ENCODE measurements at regions not wholly inside any gene's neighbourhood (a gene's known extent, or its start where the extent isn't known, plus 50 kb on each side); places are given as distances from the start of the nearest gene placed in this dataset.
"Not testable (repeated sequence)": the region's sequence is repeated elsewhere in the genome, so short reads cannot be mapped to it uniquely, and the experiment has no call there.

DNA sequence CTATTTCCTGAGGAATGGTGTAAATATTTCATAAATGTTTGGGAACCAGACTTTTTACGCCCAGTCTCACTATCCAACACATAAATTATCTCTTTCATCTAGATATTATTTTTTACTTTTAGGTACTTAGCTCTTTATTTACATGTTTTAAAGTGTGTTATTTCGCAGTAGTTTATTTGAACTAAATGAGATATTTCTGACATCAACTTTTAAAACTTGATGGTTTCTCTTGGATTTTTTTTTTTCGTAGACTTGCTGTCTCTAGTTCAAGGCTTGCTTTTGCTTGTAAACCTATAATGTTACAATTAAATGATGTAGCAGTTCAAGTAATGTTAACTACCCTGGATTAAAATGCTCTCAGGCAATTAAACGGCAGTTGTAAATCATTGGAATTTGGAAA is 241.7 kb upstream of the PDE3A start:
- DNase-seq (ENCODE audit: low read depth), result no peak

GRCh38 chr12:20127413-20127812 is 240.9 kb upstream of the PDE3A start:
- DNase-seq (ENCODE audit: low read depth), result peak; percentile 5

- no peak for DNase-seq (ENCODE audit: low read depth)
Observed at GRCh38 chr12:20128928-20129327, 239.4 kb upstream of the PDE3A start.

DNA sequence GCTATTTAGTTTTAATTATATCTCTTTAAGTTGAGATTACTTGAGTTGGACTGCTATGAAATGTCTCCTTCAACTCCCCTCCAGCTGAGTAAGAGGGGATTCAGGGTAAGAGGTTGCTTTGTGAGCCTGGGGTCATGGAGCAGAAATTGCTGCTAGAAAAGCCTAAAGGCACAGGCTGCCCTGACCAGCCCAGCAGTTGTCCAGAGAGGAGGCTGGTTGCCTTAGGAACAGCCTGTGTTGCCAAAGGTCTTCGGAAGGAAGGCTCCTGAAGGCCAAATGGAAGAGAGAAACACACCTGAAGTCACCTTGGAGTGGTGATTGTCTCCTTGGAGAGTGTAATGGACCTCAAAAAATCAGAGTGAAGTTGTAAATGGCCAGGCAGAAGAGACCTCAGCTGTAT is 235.5 kb upstream of the PDE3A start:
- DNase-seq (ENCODE audit: low read depth), result no peak

- no peak for DNase-seq (ENCODE audit: low read depth)
Observed at GRCh38 chr12:20134652-20135051, 233.7 kb upstream of the PDE3A start.

GRCh38 chr12:20140751-20141150 is 227.6 kb upstream of the PDE3A start:
- no peak for DNase-seq (ENCODE audit: low read depth)

GRCh38 chr12:20142316-20142715 is 226.0 kb upstream of the PDE3A start:
- no peak for DNase-seq (ENCODE audit: low read depth)

GRCh38 chr12:20142956-20143355 is 225.4 kb upstream of the PDE3A start:
- no peak for DNase-seq (ENCODE audit: low read depth)

DNA sequence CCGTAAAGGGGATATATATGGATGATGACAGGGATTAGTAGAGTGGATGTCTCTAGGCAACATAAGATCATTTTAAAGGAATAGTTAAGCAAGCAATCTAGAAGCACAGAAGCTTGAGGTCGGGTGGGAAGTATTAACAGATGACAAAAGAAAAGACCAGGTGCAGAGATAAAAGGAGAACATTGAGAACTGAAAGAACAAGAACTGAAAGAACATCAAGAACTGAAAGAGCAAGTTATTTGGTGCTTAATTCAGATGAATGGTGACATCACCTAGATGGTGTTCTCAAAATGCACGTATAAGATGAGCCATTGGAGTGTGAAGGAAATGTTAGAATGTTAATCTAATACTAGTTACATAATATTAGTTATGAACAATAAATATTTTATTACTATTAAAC is 224.0 kb upstream of the PDE3A start:
- DNase-seq (ENCODE audit: low read depth), result no peak

DNA sequence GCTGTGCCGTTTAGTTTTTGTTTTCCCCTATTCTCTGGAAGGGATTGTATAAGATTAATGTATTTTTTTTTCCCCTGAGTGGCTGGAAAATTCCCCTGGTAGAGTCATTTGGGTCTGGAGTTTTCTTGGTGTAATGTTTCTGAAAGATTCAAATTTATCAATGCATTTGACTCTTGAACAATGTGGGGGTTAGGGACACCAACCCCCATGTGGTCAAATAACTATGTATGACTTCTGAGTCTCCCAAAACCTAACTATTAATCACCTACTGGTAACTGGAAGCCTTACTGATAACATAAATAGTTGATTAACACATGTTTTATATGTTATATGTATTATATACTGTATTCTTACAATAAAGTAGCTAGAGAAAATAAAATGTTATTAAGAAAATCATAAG is 220.1 kb upstream of the PDE3A start:
- no peak for DNase-seq (ENCODE audit: low read depth)

GRCh38 chr12:20150835-20151422 is 217.4 kb upstream of the PDE3A start:
- peak; percentile 26 for DNase-seq (ENCODE audit: low read depth)

GRCh38 chr12:20154052-20154451 is 214.3 kb upstream of the PDE3A start:
- DNase-seq (ENCODE audit: low read depth), result peak; percentile 43

DNA sequence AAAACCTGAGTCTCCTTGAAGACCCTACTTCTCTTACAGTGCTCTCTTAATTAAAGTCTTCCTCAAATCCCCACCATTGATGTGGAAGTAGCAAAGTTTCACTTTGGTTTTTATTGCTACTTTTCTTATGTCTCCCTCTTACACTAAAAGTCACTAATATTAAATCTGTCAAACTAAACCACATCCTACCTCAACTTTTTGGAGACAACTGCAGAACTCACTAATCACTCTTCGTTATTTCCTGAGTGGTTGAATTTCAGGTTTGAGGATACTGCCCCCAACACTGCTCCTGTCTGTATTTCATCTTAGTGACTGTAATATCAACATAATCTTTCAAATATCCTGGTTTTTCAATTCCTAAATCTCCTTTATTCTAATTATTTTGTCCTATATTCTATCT is 213.0 kb upstream of the PDE3A start:
- DNase-seq (ENCODE audit: low read depth), result no peak

- not testable (repeated sequence) for DNase-seq (ENCODE audit: low read depth)
Observed at GRCh38 chr12:20160899-20161298, 207.4 kb upstream of the PDE3A start.

- no peak for DNase-seq (ENCODE audit: low read depth)
Observed at GRCh38 chr12:20174528-20175175, 193.7 kb upstream of the PDE3A start.

DNA sequence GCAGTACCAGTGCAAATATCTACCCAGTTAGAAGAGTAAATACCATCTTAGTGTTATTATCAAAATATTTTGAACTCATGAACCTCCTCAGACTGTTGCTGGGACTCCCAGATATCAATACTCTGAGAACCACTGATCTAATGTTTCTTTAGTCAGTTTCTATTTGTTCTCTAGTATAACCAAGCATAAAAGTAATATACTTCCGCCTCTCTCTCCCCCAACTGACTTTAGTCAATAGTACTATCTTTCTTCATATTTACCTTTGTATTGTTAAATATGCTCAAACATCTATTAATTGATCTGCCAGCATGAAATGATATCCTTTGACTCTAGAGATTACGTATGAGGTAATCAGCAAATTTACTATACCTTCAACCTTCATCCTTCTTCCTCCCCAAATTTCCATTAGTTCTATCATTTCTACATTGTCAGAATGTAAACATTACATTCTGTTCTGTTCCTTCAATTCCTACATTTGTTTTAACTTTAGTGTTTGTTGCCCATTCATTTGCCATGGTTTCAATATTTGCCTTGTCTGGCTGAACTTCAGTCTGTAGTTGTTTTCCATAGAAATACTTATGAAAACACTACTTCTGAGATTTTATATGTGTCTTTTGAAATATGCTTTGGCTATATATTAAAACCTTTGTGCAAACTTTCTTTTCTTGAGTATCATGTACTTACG is 192.5 kb upstream of the PDE3A start:
- DNase-seq (ENCODE audit: low read depth), result no peak

DNA sequence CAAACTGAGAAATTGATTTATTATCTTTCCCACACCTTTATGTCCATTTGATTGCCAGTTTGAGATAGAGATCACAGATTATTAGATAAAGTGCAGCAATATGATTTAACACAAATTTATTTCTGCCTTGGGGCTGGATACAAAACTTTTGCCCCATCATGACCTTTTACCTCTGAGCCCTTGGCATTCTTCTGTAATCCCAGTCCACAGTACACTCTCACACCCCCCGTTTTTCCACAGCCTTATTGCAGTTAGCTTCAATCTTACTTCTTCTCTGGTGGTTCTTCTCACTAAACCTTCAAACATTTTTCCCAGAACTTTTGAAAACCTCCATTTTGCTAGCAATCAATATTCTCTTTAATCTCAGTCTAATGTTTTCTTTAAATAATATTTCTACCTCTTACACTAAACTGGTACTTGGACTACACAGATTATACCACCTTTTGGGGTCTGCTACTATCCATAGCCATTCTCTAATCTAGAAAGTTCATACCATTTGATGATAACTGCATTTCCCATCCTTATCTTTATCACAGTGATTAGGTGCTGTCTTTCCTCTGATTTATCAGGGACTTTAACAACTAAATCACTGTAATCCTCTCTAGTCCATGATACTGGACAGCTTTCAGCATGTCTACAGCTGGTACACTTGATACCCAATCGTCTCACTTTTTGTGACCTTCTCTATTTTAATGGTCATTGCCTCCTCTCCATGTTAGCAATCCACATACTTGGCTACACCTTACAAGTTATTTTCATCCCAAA is 186.7 kb upstream of the PDE3A start:
- DNase-seq (ENCODE audit: low read depth), result no peak

- no peak for DNase-seq (ENCODE audit: low read depth)
Observed at GRCh38 chr12:20183563-20183962, 184.8 kb upstream of the PDE3A start.

DNA sequence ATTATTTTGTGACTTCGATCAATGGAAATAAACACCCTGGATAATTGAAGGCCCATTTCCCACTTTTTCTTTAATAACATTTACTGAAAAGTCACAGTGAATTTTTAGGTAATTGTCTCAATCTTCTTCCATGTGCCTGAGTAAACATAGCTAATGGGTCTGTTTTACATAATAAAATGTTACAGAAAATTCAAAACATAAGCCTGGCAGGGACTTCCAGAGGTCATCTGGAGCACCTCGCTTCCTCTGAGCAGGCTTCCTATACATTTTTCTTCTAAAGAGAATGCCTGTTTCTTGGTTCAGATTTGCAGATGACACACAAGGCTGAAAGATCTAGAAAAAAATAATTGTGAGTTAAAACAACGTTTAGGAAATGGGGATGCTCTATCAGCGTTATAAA is 183.8 kb upstream of the PDE3A start:
- no peak for DNase-seq (ENCODE audit: low read depth)

DNA sequence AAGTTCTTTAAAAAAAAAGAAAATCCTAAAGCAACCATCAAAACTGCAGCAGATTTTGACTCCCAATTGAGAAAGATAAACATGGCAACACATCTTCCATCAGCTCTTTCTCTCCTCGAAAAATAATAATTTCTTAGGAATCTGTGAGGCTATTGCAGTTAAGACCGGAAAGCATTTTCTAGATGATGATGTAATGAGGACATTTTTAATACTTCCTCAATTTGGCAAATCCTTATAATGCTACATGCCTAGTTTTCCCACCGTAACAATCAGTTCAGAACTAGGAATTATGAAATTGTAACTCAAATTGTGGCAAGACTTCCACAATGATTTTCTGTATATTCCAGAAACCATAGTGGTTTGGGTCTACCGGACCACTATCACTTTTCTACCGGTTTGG is 180.9 kb upstream of the PDE3A start:
- no peak for DNase-seq (ENCODE audit: low read depth)

DNA sequence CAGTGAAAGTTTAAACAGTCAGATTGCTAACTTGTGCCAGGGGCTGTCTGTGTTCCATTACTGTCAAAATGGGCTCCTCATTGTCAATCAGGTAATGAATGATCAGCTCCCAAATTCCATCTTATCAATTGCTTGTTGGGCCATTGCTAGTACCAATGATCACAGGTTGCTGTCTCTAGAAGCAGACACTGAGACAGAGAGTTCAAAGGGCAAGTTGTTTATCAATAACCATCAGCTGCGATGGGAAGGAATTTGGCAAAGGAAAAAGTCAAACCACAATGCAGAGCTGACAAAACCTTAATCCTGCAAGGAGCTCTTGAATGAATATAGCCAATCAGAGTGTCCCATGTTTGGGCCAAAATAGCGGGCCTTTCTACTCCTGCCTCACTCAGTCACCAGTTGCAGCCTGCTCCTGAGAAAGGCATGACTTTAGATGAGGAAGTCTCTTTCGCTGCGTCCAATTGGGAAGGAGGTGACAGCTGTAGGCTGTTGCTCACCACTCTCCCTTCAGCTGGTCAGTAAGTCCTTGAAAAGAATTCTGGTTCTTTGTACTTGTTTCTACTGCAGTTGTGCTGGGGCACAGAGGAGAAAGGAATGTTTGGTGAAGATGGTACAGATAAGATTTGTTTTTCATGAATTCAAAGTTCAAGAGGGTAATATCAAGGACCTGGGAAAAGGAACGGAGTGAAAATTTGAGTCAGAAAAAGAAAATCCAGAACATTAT is 179.2 kb upstream of the PDE3A start:
- no peak for DNase-seq (ENCODE audit: low read depth)

DNA sequence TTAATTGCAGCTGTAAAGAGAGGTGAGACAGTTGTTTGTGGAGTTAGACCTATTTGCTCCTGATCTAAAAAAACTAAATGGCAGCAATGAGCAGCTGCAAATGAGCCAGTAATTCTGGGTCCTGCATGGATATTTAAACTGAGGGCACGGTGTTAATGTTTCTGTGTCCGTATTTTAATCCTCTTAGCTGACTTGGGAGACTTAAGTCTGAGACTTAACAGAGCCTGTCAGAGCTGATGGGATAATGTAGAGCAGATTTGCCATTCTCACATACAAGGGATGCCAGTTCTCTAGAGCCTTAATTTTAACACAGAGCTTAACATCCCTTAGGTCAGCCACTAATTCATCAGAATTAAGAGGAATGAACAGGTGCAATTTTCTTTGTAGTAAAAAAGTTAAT is 178.6 kb upstream of the PDE3A start:
- DNase-seq (ENCODE audit: low read depth), result no peak
